GM18909 (cell line): ENCODE measurements at regions not wholly inside any gene's neighbourhood (a gene's known extent, or its start where the extent isn't known, plus 50 kb on each side); places are given as distances from the start of the nearest gene placed in this dataset.

Experiments
- ATAC-seq: cut with Tn5 transposase; IDR thresholded peaks from one replicate; pipeline ENCODE4 v1.9.1; 2021; ENCODE audit warnings: mild to moderate bottlenecking; ENCODE audit not compliant: unreplicated experiment, poor library complexity

DNA sequence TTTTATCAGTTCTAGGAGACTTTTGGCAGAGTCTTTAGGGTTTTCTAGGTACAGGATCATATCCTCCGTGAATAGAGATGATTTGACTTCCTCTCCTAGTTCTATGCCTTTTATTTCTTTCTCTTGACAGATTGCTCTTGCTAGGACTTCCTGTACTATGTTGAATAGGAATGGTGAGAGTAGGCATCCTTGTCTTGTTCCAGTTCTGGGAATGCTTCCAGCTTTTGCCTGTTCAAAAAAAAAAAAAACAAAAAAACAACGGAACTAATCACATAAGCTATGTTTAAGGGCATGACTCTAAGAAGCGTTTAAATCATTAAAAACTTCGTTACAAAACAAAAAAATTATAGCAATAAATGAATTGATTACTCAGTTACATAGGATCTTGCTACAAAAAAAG, 145.7 kb downstream of the NUP35 start:
- ATAC-seq: no peak

DNA sequence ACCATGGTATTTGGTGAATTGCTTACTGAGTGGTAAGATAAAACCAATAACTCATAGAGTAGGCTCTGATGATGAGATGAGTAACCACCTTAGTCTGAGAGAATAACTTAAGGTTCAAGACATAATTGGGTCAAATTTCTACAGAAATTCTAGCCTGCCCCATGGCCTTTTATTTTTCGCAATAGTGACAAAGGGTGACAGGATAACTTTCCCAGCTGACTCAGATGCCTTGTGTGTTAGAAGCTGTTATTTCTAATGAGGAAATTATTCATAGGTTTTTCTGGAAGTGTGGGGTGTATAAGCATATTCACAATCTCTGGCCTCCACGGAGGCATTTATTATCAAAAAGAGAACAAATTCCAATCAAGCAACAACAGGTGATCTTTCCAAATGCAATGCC, 159.0 kb downstream of the NUP35 start:
- no peak for ATAC-seq

DNA sequence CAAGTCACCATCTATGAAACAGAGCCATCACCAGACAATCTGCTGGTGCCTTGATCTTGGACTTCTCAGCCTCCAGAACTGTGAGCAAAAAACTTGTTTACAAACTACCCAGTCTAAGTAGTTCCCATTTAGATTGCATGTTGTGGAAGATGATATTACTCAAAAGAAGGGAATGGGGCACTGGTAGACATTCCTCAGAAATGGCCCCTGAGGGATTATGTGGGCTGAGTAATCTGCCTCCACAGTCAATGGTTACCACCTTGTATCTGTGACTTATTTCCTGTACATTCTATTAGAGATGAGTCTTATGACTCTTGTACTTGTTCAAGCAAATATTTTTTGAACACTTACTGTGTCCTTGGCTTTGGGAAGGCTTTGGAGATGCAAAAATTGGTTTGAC, 160.4 kb downstream of the NUP35 start:
- ATAC-seq: no peak

GRCh38 chr2:183291436-183291835, 167.2 kb downstream of the NUP35 start:
- no peak for ATAC-seq

DNA sequence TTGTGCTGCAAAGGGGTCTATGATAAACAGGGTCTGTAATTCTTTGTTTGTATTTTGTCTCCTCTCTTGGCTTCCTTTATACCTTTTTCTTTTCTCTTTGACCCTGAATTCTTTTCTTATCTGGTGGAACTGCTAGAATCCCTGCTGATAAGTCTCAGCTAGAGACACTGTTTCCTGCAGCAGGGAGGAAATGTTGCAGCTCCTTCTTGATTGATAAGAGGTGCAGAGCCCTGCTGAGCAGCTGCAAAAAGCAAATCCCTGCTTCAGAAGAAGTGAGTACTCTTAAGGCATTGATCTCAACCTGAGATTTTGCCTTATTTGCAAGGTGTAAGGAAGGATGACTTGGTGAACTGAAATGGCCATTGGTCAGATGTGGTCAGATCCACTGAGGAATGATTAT, 167.8 kb downstream of the NUP35 start:
- ATAC-seq: no peak

- no peak for ATAC-seq
These were observed 215.1 kb downstream of the NUP35 start for GRCh38 chr2:183339311-183339710.

- ATAC-seq: no peak
These were observed 216.8 kb downstream of the NUP35 start for GRCh38 chr2:183341057-183341456.

- no peak for ATAC-seq
These were observed 223.7 kb downstream of the NUP35 start for GRCh38 chr2:183347969-183348368.

GRCh38 chr2:183348492-183348891, 224.2 kb downstream of the NUP35 start:
- peak; percentile 88 for ATAC-seq

DNA sequence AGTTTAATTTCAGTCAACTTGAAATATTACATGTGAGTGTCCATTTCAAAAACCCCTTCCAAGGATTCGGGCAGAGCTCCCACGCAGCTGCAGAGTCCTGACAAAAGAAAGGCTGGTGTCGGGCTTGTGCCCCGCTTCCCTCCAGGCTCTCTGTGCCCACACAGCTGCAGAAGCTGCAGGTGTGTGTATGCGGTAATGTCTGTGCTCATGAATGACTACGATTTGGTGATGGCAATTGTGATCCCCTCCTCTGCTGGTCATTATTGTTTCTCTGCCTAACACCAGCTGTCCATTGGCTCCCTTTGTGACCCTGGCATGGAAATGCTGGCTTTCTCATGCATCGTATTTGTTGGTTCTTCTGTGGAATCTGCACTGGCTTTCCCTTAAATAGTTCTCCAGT, 224.8 kb downstream of the NUP35 start:
- ATAC-seq: peak; percentile 50

GRCh38 chr2:183359867-183360266, 235.6 kb downstream of the NUP35 start:
- ATAC-seq: no peak

GRCh38 chr2:183371545-183371944, 247.3 kb downstream of the NUP35 start:
- peak; percentile 76 for ATAC-seq

GRCh38 chr2:183375821-183376220, 251.6 kb downstream of the NUP35 start:
- no peak for ATAC-seq

GRCh38 chr2:183383854-183384253, 259.6 kb downstream of the NUP35 start:
- ATAC-seq: no peak

GRCh38 chr2:183389546-183390080, 265.4 kb downstream of the NUP35 start:
- no peak for ATAC-seq

DNA sequence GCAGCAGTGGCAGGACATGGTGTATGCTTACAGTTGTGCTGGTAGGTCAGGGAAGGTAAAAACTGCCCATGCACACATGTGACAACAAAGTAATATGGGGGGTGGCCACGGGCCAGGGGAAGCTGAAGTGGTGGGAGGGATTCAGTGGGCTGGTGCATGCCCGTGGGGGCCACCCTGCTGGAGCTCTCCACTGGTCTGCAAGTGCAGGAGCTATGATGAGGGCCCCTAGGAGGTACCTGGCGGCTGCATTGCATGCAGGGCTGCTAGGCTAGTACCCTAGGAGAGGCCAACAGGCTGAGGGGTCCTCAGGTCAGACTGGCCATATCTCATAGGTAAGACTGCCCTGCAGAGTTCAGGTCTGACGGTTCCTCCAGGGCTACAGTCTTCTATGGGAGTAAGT, 265.9 kb downstream of the NUP35 start:
- no peak for ATAC-seq

DNA sequence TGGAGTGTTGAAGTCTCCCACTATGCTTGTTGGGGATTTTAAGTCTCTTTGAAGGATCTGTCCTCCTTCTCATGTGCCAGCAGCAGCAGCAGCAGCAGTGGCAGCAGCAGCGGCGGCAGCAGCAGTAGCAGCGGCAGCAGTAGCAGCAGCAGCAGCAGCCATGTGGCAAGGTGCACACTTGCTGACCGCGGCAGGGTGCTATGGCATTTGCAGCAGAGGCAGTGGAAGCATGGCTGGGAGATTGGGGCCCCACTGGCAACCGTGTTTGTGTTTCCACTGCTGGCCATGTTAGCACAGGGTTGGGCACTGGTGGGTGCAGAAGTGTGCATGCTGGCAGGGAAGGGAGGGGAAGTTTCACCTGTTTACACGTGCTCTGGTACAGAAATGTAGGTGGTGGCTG, 280.1 kb downstream of the NUP35 start:
- no peak for ATAC-seq

- no peak for ATAC-seq
These were observed 284.3 kb downstream of the NUP35 start for GRCh38 chr2:183408562-183408961.

- ATAC-seq: no peak
These were observed 285.4 kb downstream of the NUP35 start for GRCh38 chr2:183409662-183410061.

DNA sequence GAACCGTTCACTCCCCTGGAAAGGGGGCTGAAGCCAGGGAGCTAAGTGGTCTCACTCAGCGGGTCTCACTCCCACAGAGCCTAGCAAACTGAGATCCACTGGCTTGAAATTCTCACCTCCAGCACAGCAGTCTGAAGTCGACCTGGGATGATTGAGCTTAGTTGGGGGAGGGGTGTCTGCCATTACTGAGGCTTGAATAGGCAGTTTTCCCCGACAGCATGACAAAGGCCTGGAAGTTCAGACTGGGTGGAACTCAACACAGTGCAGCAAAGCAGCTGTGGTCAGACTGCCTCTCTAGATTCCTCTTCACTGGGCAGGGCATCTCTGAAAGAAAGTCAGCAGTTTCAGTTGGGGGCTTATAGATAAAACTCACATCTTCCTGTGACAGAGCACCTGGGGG, 292.5 kb downstream of the NUP35 start:
- no peak for ATAC-seq

- no peak for ATAC-seq
These were observed 302.6 kb downstream of the NUP35 start for GRCh38 chr2:183426825-183427224.

GRCh38 chr2:183427558-183427957, 303.3 kb downstream of the NUP35 start:
- no peak for ATAC-seq

DNA sequence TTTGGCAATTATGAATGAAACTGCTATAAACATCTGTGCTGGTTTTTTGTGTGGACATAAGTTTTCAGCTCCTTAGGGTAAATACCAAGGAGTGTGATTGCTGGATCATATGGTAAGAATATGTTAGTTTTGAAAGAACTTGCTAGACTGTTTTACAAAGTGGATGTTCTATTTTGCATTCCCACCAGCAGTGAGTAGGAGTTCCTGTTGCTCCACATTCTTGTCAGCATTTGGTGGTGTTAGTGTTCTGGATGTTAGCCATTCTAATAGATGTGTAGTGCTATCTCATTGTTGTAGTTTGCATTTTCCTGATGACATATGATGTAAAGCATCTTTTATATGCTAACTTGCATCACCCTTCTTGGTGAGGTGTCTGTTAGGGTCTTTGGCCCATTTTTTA, 304.6 kb downstream of the NUP35 start:
- ATAC-seq: no peak
